ENCODE measurements at regions not wholly inside any gene's neighbourhood (a gene's known extent, or its start where the extent isn't known, plus 50 kb on each side); places are given as distances from the start of the nearest gene placed in this dataset.

- TF ChIP-seq CTCF (IDR thresholded peaks at IDR 0.05; ENCODE audit: low read length): no peak
- TF ChIP-seq EZH2 (optimal IDR thresholded peaks at IDR 0.05; ENCODE audit: low read depth, low read length): no peak
Observed at GRCh38 chr5:1746371-1747078, 53.1 kb downstream of the MRPL36 start.
